Right lobe of liver (tissue), 4 donors: ENCODE measurements at regions not wholly inside any gene's neighbourhood (a gene's known extent, or its start where the extent isn't known, plus 50 kb on each side); places are given as distances from the start of the nearest gene placed in this dataset.

Source experiments
- CTCF ChIP-seq, 4 donors: fragments of 200-600 bp in 3 of 4; fragments of 450-650 bp in 1 of 4; IDR thresholded peaks; one replicate each; pipeline versions ENCODE4 v1.5.1 to v1.8.0; 2016 to 2022; ENCODE audit warnings: antibody characterized with exemption in 4 of 4, mild to moderate bottlenecking in 2 of 4
- POLR2A ChIP-seq: fragments of 450-650 bp; IDR thresholded peaks from one replicate; pipeline ENCODE4 v1.6.1; 2017; ENCODE audit warnings: antibody characterized with exemption, mild to moderate bottlenecking
- donor health status: DM: no; HTN: no; CAD: no.
- donor health status: DM: no; HTN: no; CAD: no.
- donor health status: DM: no; HTN: yes; CAD: no.

GRCh38 chr18:64199581-64199980, 50.7 kb upstream of the LINC00305 start:
- TF ChIP-seq POLR2A (no peak), CTCF (IDR thresholded peaks at IDR 0.05) (no peak)
